Suprapubic skin (tissue), 3 donors: ENCODE measurements at regions not wholly inside any gene's neighbourhood (a gene's known extent, or its start where the extent isn't known, plus 50 kb on each side); places are given as distances from the start of the nearest gene placed in this dataset.

Experiments
- EP300 ChIP-seq: sonication (generic); formaldehyde crosslinking; IDR thresholded peaks from one replicate; pipeline ENCODE4 v1.6.1; 2017; ENCODE audit warnings: antibody characterized with exemption
- POLR2A ChIP-seq, 2 donors: fragments of 450-650 bp; IDR thresholded peaks; one replicate each; pipeline ENCODE4 v1.6.1; 2017; ENCODE audit warnings: antibody characterized with exemption in 2 of 2, mild to moderate bottlenecking in 2 of 2, moderate library complexity in 2 of 2
- TF ChIP-seq, protein P1 (sequence below), 2 donors: fragments of 200-600 bp in 1 of 2; fragments of 450-650 bp in 1 of 2; sonication (generic) in 1 of 2; IDR thresholded peaks; one replicate each; pipeline ENCODE4 v1.5.1; 2016 to 2019; ENCODE audit warnings: antibody characterized with exemption in 2 of 2, mild to moderate bottlenecking in 1 of 2, moderate library complexity in 1 of 2

DNA sequence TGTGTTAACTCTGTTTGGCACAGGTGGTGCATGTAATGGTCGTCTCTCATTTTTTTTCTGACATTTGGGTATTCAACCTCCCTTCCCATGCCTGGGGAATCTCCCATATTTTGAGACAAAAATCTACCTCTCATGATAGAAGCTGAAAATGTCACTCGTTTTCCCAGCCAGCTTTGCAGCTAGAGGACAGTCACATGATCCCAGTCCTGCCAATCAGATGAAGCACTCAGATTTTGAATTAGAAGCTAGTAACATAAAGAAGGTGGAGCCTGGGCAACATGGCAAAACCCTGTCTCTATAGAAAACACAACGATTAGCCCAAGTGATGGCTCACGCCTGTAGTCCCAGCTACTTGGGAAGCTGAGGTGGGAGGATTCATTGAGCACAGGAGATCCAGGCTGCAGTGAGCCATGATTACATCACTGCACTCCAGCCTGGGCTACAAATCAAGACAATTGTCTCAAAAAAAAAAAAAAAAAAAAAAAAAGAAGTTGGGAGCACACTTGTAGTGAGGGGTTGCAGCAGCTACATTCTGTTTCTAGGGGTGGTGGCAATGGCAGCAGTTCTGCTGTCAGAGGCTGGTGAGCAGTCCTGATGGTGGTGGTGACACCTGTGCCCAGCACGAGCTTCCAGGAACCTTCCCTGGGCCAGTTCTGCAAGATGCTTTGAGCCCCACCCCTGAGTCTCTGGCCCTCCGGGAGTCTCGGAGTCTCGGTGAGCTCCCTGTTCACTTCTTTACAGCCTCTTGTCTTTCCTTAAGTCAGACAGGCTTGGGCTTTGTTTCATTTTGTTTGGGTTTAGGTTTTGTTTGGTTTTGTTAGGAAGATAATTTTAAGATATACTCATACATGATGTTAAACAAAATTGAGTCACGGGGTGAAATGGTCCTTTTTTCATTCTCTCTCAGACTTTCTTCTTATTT is 94.1 kb upstream of the KCNG1 start:
- TF ChIP-seq, protein P1, sequence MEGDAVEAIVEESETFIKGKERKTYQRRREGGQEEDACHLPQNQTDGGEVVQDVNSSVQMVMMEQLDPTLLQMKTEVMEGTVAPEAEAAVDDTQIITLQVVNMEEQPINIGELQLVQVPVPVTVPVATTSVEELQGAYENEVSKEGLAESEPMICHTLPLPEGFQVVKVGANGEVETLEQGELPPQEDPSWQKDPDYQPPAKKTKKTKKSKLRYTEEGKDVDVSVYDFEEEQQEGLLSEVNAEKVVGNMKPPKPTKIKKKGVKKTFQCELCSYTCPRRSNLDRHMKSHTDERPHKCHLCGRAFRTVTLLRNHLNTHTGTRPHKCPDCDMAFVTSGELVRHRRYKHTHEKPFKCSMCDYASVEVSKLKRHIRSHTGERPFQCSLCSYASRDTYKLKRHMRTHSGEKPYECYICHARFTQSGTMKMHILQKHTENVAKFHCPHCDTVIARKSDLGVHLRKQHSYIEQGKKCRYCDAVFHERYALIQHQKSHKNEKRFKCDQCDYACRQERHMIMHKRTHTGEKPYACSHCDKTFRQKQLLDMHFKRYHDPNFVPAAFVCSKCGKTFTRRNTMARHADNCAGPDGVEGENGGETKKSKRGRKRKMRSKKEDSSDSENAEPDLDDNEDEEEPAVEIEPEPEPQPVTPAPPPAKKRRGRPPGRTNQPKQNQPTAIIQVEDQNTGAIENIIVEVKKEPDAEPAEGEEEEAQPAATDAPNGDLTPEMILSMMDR (IDR thresholded peaks at IDR 0.05) = no peak
- TF ChIP-seq EP300 (no peak), POLR2A (IDR thresholded peaks at IDR 0.05) (no peak)
